Astrocyte (in vitro differentiated cells and primary cell): ENCODE measurements at regions not wholly inside any gene's neighbourhood (a gene's known extent, or its start where the extent isn't known, plus 50 kb on each side); places are given as distances from the start of the nearest gene placed in this dataset.

Experiments used
- DNase-seq: peaks from one replicate; pipeline ENCODE4 v3.0.0-alpha.2; 2010; ENCODE audit warnings: low read depth
- FAIRE-seq: peaks from 2 replicates; lab custom pipeline; 2011; peaks lifted over from hg19 to GRCh38; lab: Jason Lieb, UNC
- H2AFZ ChIP-seq: 2 replicates; pipeline ENCODE4 v1.6.0; 2012; ENCODE audit warnings: low read depth, low read length, inconsistent platforms
- H3K27ac ChIP-seq: 2 replicates; pipeline ENCODE4 v1.5.1; 2011; ENCODE audit warnings: low read depth, low read length, inconsistent platforms
- H3K27me3 ChIP-seq: 2 replicates; pipeline ENCODE4 v1.6.0; 2011; ENCODE audit warnings: low read length, inconsistent platforms; ENCODE audit not compliant: insufficient read depth
- H3K36me3 ChIP-seq: 2 replicates; pipeline ENCODE4 v1.5.1; 2011; ENCODE audit warnings: low read length, inconsistent platforms; ENCODE audit not compliant: insufficient read depth
- H3K4me1 ChIP-seq: 2 replicates; pipeline ENCODE4 v1.5.1; 2011; ENCODE audit warnings: low read length, inconsistent platforms; ENCODE audit not compliant: insufficient read depth
- H3K4me2 ChIP-seq: 2 replicates; pipeline ENCODE4 v1.6.0; 2012; ENCODE audit warnings: low read length, inconsistent platforms
- H3K4me3 ChIP-seq: 2 replicates; pipeline ENCODE4 v1.5.1; 2011; ENCODE audit warnings: low read depth, mild to moderate bottlenecking, low read length, inconsistent platforms; ENCODE audit not compliant: insufficient read depth
- H3K79me2 ChIP-seq: 2 replicates; pipeline ENCODE4 v1.6.0; 2012; ENCODE audit warnings: mild to moderate bottlenecking, low read length, inconsistent platforms; ENCODE audit not compliant: insufficient read depth
- H3K9ac ChIP-seq: 2 replicates; pipeline ENCODE4 v1.6.0; 2012; ENCODE audit warnings: mild to moderate bottlenecking, low read length, inconsistent platforms
- H3K9me3 ChIP-seq: 2 replicates; pipeline ENCODE4 v1.5.1; 2012; ENCODE audit warnings: low read depth, mild to moderate bottlenecking, low read length, inconsistent platforms; ENCODE audit not compliant: insufficient read depth
- H4K20me1 ChIP-seq: 2 replicates; pipeline ENCODE4 v1.6.0; 2012; ENCODE audit warnings: low read length, inconsistent platforms; ENCODE audit not compliant: insufficient read depth
- H3K27ac Mint-ChIP-seq: one replicate; pipeline ENCODE4 v1.8.0; 2021; ENCODE audit warnings: mild to moderate bottlenecking, mixed read lengths; ENCODE audit not compliant: unreplicated experiment
- H3K27me3 Mint-ChIP-seq: one replicate; pipeline ENCODE4 v1.8.0; 2021; ENCODE audit warnings: low read depth, mixed read lengths; ENCODE audit not compliant: unreplicated experiment
- H3K36me3 Mint-ChIP-seq: one replicate; pipeline ENCODE4 v1.8.0; 2021; ENCODE audit warnings: low read depth, mixed read lengths; ENCODE audit not compliant: unreplicated experiment
- H3K4me1 Mint-ChIP-seq: one replicate; pipeline ENCODE4 v1.8.0; 2021; ENCODE audit warnings: low read depth, mixed read lengths; ENCODE audit not compliant: unreplicated experiment
- H3K4me3 Mint-ChIP-seq: one replicate; pipeline ENCODE4 v1.8.0; 2021; ENCODE audit warnings: mild to moderate bottlenecking, moderate library complexity, mixed read lengths; ENCODE audit not compliant: unreplicated experiment
- H3K9me3 Mint-ChIP-seq: one replicate; pipeline ENCODE4 v1.8.0; 2021; ENCODE audit warnings: mild to moderate bottlenecking, mixed read lengths; ENCODE audit not compliant: unreplicated experiment
- EZH2 ChIP-seq: IDR thresholded peaks from 2 replicates; pipeline ENCODE4 v1.6.1; 2012; ENCODE audit warnings: mild to moderate bottlenecking, low read length, inconsistent platforms; ENCODE audit not compliant: insufficient read depth
- TF ChIP-seq, protein P1 (sequence below): IDR thresholded peaks from 2 replicates; pipeline ENCODE4 v1.5.1; 2011; ENCODE audit warnings: low read depth, mild to moderate bottlenecking, inconsistent platforms, low read length, moderate library complexity; ENCODE audit not compliant: insufficient read depth

- no peak overlapping the region for H3K4me2 ChIP-seq
- H3K4me3 Mint-ChIP-seq = no peak overlapping the region
These were observed 463.3 kb upstream of the CCDC54 start for GRCh38 chr3:106913966-106914365.

DNA sequence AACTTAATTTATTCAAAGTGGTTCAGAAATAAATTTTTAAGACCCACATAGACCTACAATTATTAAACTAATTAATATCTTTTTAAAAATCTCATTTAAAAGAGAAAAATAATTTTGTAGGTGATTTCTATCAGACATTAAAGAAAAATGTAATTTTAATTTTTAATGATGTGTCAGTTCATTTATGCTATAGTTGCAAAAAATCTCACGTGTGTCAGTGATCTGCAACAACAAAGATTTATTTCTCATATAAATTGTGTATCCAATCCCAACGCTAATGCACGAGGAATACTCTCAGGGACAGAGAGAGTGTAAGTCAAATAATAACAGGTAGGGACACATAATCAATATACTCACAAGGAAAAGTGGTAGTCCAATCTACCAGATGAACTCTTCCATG lies 456.6 kb upstream of the CCDC54 start:
- H4K20me1 ChIP-seq = no peaks in the 10 kb centered on the region
- H3K27ac Mint-ChIP-seq = no peak overlapping the region
- H3K4me2 ChIP-seq = no peak overlapping the region
- no peak for TF ChIP-seq EZH2
- TF ChIP-seq, protein P1, sequence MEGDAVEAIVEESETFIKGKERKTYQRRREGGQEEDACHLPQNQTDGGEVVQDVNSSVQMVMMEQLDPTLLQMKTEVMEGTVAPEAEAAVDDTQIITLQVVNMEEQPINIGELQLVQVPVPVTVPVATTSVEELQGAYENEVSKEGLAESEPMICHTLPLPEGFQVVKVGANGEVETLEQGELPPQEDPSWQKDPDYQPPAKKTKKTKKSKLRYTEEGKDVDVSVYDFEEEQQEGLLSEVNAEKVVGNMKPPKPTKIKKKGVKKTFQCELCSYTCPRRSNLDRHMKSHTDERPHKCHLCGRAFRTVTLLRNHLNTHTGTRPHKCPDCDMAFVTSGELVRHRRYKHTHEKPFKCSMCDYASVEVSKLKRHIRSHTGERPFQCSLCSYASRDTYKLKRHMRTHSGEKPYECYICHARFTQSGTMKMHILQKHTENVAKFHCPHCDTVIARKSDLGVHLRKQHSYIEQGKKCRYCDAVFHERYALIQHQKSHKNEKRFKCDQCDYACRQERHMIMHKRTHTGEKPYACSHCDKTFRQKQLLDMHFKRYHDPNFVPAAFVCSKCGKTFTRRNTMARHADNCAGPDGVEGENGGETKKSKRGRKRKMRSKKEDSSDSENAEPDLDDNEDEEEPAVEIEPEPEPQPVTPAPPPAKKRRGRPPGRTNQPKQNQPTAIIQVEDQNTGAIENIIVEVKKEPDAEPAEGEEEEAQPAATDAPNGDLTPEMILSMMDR = no peak
- FAIRE-seq (no peak), DNase-seq (no peak)
- no peaks in the 10 kb centered on the region for H3K9me3 Mint-ChIP-seq
- no peak overlapping the region for H3K4me3 Mint-ChIP-seq
- H3K4me1 ChIP-seq = no peaks in the 10 kb centered on the region
- no peaks in the 10 kb centered on the region for H3K36me3 ChIP-seq
- H3K79me2 ChIP-seq = no peaks in the 10 kb centered on the region
- H3K9ac ChIP-seq = no peak overlapping the region
- no peaks in the 10 kb centered on the region for H3K4me1 Mint-ChIP-seq
- no peak overlapping the region for H3K27ac ChIP-seq
- no peaks in the 10 kb centered on the region for H3K9me3 ChIP-seq
- H3K4me3 ChIP-seq = no peak overlapping the region
- no peaks in the 10 kb centered on the region for H3K36me3 Mint-ChIP-seq
- no peak overlapping the region for H2AFZ ChIP-seq
- no peaks in the 10 kb centered on the region for H3K27me3 Mint-ChIP-seq
- no peaks in the 10 kb centered on the region for H3K27me3 ChIP-seq

More at GRCh38 chr3:106913966-106914365, 463.3 kb upstream of the CCDC54 start:
- Histone ChIP-seq H3K9me3 (peaks cover 2% of the 10 kb centered on the region), H3K4me3 (no peak overlapping the region), H3K79me2 (no peaks in the 10 kb centered on the region), H4K20me1 (no peaks in the 10 kb centered on the region), H3K27ac (no peak overlapping the region), H2AFZ (no peak overlapping the region), H3K4me1 (no peaks in the 10 kb centered on the region), H3K27me3 (no peaks in the 10 kb centered on the region), H3K36me3 (no peaks in the 10 kb centered on the region), H3K9ac (no peak overlapping the region)
- Mint-ChIP-seq H3K27ac (no peak overlapping the region), H3K9me3 (no peaks in the 10 kb centered on the region), H3K36me3 (no peaks in the 10 kb centered on the region), H3K4me1 (peaks cover 6% of the 10 kb centered on the region), H3K27me3 (no peaks in the 10 kb centered on the region)
- DNase-seq = no peak
- TF ChIP-seq, protein P1 = no peak
- TF ChIP-seq EZH2 = no peak
- no peak for FAIRE-seq

DNA sequence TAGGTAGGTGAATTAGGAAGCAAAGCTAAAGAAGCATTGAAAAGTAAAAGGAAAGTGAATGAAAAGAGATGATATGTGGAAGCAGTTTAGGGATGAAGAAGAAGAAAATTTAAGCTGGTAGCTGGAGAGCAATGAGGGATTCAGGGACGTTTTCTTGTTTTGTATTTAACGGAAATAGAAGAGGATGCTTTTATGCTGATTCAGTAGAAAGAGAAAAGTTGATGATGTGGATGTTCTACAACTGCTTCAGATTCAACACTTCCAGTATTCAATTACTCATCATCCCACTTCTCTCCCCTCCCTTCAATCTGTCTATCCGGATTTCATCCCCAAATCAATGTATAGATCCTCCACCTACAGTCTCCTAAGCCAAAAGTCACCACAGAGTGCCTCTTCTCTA lies 448.2 kb upstream of the CCDC54 start:
- H3K9me3 ChIP-seq = no peaks in the 10 kb centered on the region
- H4K20me1 ChIP-seq = no peaks in the 10 kb centered on the region
- Mint-ChIP-seq H3K36me3 (no peaks in the 10 kb centered on the region), H3K27ac (no peak overlapping the region), H3K4me1 (no peaks in the 10 kb centered on the region), H3K9me3 (peaks cover 2% of the 10 kb centered on the region), H3K4me3 (no peak overlapping the region), H3K27me3 (no peaks in the 10 kb centered on the region)
- no peaks in the 10 kb centered on the region for H3K36me3 ChIP-seq
- TF ChIP-seq, protein P1 = no peak
- TF ChIP-seq EZH2 = no peak
- H2AFZ ChIP-seq = no peak overlapping the region
- no peak overlapping the region for H3K4me2 ChIP-seq
- FAIRE-seq (no peak), DNase-seq (no peak)
- no peak overlapping the region for H3K9ac ChIP-seq
- no peak overlapping the region for H3K27ac ChIP-seq
- no peaks in the 10 kb centered on the region for H3K4me1 ChIP-seq
- H3K79me2 ChIP-seq = no peaks in the 10 kb centered on the region
- H3K4me3 ChIP-seq = no peak overlapping the region
- H3K27me3 ChIP-seq = no peaks in the 10 kb centered on the region
